Stimulated activated CD8-positive, alpha-beta memory T cell treated with anti-CD3 and anti-CD28 coated beads, Interleukin-15, amount 100 ng/mL, for 4 hours (primary cell): ENCODE measurements at regions not wholly inside any gene's neighbourhood (a gene's known extent, or its start where the extent isn't known, plus 50 kb on each side); places are given as distances from the start of the nearest gene placed in this dataset.
"Not testable (repeated sequence)": the region's sequence is repeated elsewhere in the genome, so short reads cannot be mapped to it uniquely, and the experiment has no call there.

ENCODE experiments used
- DNase-seq, 2 donors: peaks; one replicate each; pipeline ENCODE4 v3.0.0-alpha.2; 2020; ENCODE audit warnings: low read depth in 2 of 2

- DNase-seq: no peak
These were observed 125.4 kb downstream of the ZNF330 start for GRCh38 chr4:141346144-141346543.

- no peak for DNase-seq
These were observed 127.0 kb downstream of the ZNF330 start for GRCh38 chr4:141347684-141348083.

- DNase-seq: no peak
These were observed 127.4 kb downstream of the ZNF330 start for GRCh38 chr4:141348125-141348524.

GRCh38 chr4:141348573-141348972, 127.9 kb downstream of the ZNF330 start:
- no peak for DNase-seq

- no peak for DNase-seq
These were observed 128.5 kb downstream of the ZNF330 start for GRCh38 chr4:141349236-141349635.

GRCh38 chr4:141350122-141350905, 129.6 kb downstream of the ZNF330 start:
- no peak for DNase-seq

- no peak for DNase-seq
These were observed 131.6 kb downstream of the ZNF330 start for GRCh38 chr4:141352331-141352730.

- DNase-seq: no peak
These were observed 132.3 kb downstream of the ZNF330 start for GRCh38 chr4:141352909-141353525.

- DNase-seq: no peak
These were observed 135.7 kb downstream of the ZNF330 start for GRCh38 chr4:141356321-141356962.

- DNase-seq: no peak
These were observed 136.3 kb downstream of the ZNF330 start for GRCh38 chr4:141356963-141357335.

GRCh38 chr4:141368241-141368640, 147.5 kb downstream of the ZNF330 start:
- DNase-seq: not testable (repeated sequence)

- no peak for DNase-seq
These were observed 150.5 kb downstream of the ZNF330 start for GRCh38 chr4:141371206-141371605.

- DNase-seq: no peak
These were observed 155.2 kb downstream of the ZNF330 start for GRCh38 chr4:141375855-141376254.

- DNase-seq: no peak
These were observed 156.1 kb downstream of the ZNF330 start for GRCh38 chr4:141376769-141377168.

- no peak for DNase-seq
These were observed 166.6 kb downstream of the ZNF330 start for GRCh38 chr4:141387299-141387698.

- DNase-seq: no peak
These were observed 167.8 kb downstream of the ZNF330 start for GRCh38 chr4:141388481-141388880.

GRCh38 chr4:141389649-141390048, 169.0 kb downstream of the ZNF330 start:
- no peak for DNase-seq

- no peak for DNase-seq
These were observed 169.9 kb downstream of the ZNF330 start for GRCh38 chr4:141390571-141390970.

GRCh38 chr4:141391293-141391692, 170.6 kb downstream of the ZNF330 start:
- DNase-seq: no peak

GRCh38 chr4:141391771-141392170, 171.1 kb downstream of the ZNF330 start:
- no peak for DNase-seq

GRCh38 chr4:141395246-141395830, 174.6 kb downstream of the ZNF330 start:
- DNase-seq: no peak

GRCh38 chr4:141395919-141396318, 175.2 kb downstream of the ZNF330 start:
- no peak for DNase-seq

GRCh38 chr4:141402712-141403111, 182.0 kb downstream of the ZNF330 start:
- DNase-seq: no peak
